Stimulated activated naive B cell treated with anti-CD40 and anti-IgM and Interleukin-4, amounts not matched to agents 10 μg/mL and 1 μg/mL and 100 μg/mL, for 72 hours (primary cell): ENCODE measurements at regions not wholly inside any gene's neighbourhood (a gene's known extent, or its start where the extent isn't known, plus 50 kb on each side); places are given as distances from the start of the nearest gene placed in this dataset.
"Not testable (repeated sequence)": the region's sequence is repeated elsewhere in the genome, so short reads cannot be mapped to it uniquely, and the experiment has no call there.

Experiments
- ATAC-seq, 2 donors: fragments of 150-1000 bp; cut with Tn5 transposase; replicated peaks; 2 replicates each; pipeline ENCODE4 v1.10.0; 2021; ENCODE audit warnings: moderate library complexity in 1 of 2
- DNase-seq: peaks from one replicate; pipeline ENCODE4 v3.0.0; 2021
- H3K27ac Mint-ChIP-seq: one replicate; pipeline ENCODE4 v1.8.0; 2022; ENCODE audit warnings: mild to moderate bottlenecking, mixed read lengths
- H3K27me3 Mint-ChIP-seq, 2 donors: one replicate each; pipeline ENCODE4 v1.8.0; 2022; ENCODE audit warnings: mixed read lengths in 2 of 2
- H3K36me3 Mint-ChIP-seq, 2 donors: one replicate each; pipeline ENCODE4 v1.8.0; 2022; ENCODE audit warnings: mixed read lengths in 2 of 2, mild to moderate bottlenecking in 1 of 2
- H3K4me1 Mint-ChIP-seq, 2 donors: one replicate each; pipeline ENCODE4 v1.8.0; 2022; ENCODE audit warnings: mixed read lengths in 2 of 2, mild to moderate bottlenecking in 1 of 2
- H3K4me3 Mint-ChIP-seq, 2 donors: one replicate each; pipeline ENCODE4 v1.8.0; 2022; ENCODE audit warnings: mild to moderate bottlenecking in 2 of 2, mixed read lengths in 2 of 2, moderate library complexity in 1 of 2
- H3K9me3 Mint-ChIP-seq, 2 donors: one replicate each; pipeline ENCODE4 v1.8.0; 2022; ENCODE audit warnings: mixed read lengths in 2 of 2, mild to moderate bottlenecking in 1 of 2

DNA sequence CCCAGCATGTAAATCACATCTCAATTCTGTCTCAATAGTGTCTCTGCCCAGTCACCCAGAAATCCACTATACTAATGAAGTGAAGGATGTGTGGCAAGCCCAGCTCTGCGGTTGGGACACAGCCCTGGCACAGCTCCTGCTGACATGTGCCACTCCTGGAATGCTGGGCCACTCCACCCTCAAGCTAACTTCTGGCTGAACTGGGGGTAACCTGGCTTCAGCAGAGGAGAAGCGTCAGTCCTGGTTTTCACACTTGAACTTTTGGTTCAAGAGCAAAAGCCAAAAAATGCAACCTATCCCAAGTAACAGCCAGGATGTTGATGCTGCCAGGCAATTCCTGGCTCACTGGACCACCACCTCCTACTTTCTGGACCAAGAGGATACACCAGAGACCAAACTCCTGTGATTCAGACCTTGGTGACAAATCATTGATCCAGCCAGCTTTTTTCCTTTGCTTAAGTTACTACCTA lies 86.4 kb downstream of the ARRDC3 start:
- H3K27me3 Mint-ChIP-seq: no peaks in the 10 kb centered on the region
- no peak for ATAC-seq
- no peak overlapping the region for H3K27ac Mint-ChIP-seq
- no peaks in the 10 kb centered on the region for H3K4me1 Mint-ChIP-seq
- no peak for DNase-seq
- H3K36me3 Mint-ChIP-seq: no peaks in the 10 kb centered on the region
- no peak overlapping the region for H3K4me3 Mint-ChIP-seq
- peaks cover 0 to 2% of the 10 kb centered on the region in 2 donors for H3K9me3 Mint-ChIP-seq

DNA sequence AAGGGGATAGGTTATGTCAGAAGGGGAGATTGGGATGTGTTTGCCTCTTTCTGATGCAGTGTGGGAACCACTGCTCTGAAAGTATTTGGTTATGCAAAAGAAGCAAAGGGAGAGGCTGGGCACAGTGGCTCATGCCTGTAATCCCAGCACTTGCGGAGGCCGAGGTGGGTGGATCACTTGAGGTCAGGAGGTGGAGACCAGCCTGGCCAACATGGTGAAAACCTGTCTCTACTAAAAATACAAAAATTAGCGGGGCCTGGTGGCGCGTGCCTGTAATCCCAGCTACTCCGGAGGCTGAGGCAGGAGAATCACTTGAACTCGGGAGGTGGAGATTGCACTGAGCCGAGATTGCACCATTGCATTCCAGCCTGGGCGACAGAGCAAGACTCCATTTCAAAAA lies 87.0 kb downstream of the ARRDC3 start:
- ATAC-seq, H3K36me3 Mint-ChIP-seq, H3K4me1 Mint-ChIP-seq, H3K27me3 Mint-ChIP-seq, H3K27ac Mint-ChIP-seq, DNase-seq, H3K4me3 Mint-ChIP-seq, H3K9me3 Mint-ChIP-seq: not testable (repeated sequence)

DNA sequence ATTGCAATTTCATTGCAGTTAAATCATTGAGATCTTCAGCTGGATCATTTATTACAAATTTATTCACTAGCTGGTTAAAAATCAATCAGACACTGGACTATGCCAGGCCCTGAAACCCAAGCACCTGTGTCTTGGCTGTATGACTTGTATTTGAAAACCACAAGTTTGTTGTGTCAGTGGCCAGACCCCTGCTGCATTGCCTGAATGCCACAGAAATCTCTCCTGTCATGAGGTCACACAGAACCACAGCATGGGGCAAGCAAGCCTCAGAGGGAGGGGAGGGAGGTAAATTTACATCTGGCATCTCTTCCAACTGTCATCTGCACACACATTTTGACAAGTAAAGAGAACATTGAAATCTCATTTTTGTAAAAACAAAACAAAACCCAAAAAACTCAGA lies 90.0 kb downstream of the ARRDC3 start:
- Mint-ChIP-seq H3K27ac (no peak overlapping the region), H3K4me3 (no peak overlapping the region), H3K4me1 (no peaks in the 10 kb centered on the region), H3K9me3 (peaks cover 0 to 2% of the 10 kb centered on the region in 2 donors), H3K36me3 (no peaks in the 10 kb centered on the region), H3K27me3 (no peaks in the 10 kb centered on the region)
- DNase-seq: no peak
- ATAC-seq: peak in 1 of 2 donors; percentile 25

DNA sequence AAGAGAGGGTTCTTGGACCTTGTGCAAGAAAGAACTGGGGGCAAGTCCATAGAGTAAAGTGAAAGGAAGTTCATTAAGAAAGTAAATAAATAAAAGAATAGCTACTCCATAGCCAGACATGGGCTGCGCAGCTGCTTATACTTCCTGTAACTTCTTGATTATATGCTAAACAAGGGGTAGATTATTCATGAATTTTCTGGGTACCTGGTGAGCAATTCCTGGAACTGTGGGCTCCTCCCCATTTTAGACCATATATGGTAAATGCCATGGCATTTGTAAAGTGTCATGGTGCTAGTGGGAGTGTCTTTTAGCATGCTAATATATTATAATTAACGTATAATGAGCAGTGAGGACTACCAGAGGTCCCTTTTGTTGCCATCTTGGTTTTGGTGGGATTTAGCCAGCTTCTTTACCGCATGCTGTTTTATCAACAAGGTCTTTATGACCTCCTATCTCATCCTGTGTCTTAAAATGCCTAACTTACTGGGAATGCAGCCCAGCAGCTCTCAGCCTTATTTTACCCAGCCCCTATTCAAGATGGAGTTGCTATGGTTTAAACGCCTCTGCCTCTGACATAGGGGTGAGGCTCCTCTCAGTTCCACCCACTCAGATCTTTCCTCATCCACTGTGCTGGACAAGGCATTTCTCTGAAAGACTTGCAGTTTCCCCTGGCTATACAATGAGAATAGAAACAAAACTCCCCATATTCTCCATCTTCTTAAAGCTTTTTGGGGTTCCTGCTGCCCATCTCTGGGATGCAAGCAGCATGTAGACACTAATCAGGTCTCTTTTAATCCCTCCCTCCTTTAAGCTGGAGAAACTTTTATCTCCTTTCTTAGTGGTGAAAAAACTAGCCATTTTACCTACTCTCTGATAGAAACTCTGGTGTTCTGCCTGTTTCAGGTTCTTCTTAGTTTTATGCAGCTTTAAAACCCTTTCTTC lies 91.2 kb downstream of the ARRDC3 start:
- Mint-ChIP-seq H3K4me3 (no peak overlapping the region), H3K27ac (no peak overlapping the region), H3K36me3 (no peaks in the 10 kb centered on the region), H3K4me1 (no peaks in the 10 kb centered on the region), H3K9me3 (peaks cover 0 to 2% of the 10 kb centered on the region in 2 donors), H3K27me3 (no peaks in the 10 kb centered on the region)
- DNase-seq: no peak
- no peak for ATAC-seq

DNA sequence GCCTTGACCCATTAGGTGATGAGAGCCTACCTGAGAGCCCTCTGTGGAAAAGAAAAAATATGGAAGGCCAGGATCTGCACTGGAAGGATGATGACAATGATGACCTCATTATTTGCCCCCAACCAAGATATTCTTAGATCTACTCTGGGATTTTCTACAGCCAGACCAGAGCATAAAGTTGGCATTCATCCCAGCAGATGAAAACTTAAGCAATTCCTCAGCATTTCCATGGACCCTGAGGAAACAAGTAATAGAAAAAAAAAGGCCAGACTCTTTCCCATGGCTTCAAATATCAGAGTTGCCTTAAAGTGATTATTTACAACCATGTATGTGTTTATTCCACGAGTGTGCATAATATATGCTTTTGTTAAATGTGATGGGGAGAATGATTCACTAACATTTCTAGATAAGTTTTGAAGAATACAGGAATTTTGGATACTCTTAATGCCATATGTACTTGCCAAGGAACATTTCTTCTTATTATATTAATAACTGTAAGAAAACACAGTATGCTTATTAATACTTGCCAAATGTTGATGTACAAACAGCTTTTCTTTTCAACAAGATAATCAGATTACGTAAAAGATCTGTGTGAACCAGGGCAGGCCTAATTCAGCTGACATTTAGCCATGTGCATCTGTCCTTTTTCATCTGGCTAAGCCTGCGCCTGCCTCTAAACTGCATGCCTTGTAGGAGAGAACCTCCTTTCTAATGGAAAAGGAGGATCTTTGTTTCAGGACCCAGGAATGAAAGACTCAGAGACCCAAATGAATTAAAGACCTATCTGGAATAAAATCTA lies 94.8 kb downstream of the ARRDC3 start:
- Mint-ChIP-seq H3K4me1 (no peaks in the 10 kb centered on the region), H3K36me3 (peaks cover 0 to 9% of the 10 kb centered on the region in 2 donors), H3K27me3 (no peaks in the 10 kb centered on the region), H3K9me3 (peaks cover 9 to 18% of the 10 kb centered on the region in 2 donors), H3K27ac (no peak overlapping the region), H3K4me3 (no peak overlapping the region)
- DNase-seq (no peak), ATAC-seq (no peak)

DNA sequence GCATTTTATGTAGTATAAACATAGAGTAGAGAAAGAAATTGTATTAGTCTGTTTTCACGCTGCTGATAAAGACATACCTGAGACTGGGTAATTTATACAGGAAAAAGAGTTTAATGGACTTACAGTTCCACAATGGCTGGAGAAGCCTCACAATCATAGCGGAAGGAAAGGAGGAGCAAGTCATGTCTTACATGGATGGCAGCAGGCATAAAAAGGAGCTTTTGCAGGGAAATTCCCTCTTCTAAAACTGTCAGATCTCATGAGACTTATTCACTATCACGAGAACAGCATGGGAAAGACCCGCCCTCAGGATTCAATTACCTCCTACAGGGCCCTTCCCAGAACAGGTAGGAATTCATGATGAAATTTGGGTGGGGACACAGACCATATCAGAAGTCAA lies 98.1 kb downstream of the ARRDC3 start:
- H3K27me3 Mint-ChIP-seq, H3K36me3 Mint-ChIP-seq, DNase-seq, ATAC-seq, H3K4me3 Mint-ChIP-seq, H3K27ac Mint-ChIP-seq: not testable (repeated sequence)
- Mint-ChIP-seq H3K9me3 (peaks cover 7 to 18% of the 10 kb centered on the region in 2 donors), H3K4me1 (peaks cover 5 to 15% of the 10 kb centered on the region in 2 donors)

DNA sequence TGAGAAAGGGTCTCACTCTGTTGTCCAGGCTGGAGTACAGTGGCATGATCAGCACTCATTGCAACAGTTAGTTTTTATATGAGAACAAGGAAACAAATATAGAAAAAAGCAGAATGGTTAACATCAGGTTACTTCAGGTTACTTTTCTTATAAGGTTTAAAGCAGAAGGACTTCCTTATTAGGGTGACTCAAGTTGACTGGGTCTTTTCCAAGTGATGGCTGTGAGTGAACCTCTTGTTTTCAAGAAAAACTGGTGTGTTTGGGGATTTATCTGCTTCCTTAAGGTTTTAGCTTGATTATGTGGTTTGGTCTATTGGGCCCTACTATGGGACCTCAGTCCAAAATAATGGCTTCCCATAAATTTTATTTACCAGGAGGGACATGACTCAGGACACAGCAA lies 99.2 kb downstream of the ARRDC3 start:
- Mint-ChIP-seq H3K27ac (no peak overlapping the region), H3K9me3 (peaks cover 7 to 18% of the 10 kb centered on the region in 2 donors), H3K4me1 (peaks cover 9 to 25% of the 10 kb centered on the region in 2 donors), H3K4me3 (no peak overlapping the region), H3K36me3 (peaks cover 0 to 9% of the 10 kb centered on the region in 2 donors), H3K27me3 (no peaks in the 10 kb centered on the region)
- no peak for DNase-seq
- ATAC-seq: no peak

DNA sequence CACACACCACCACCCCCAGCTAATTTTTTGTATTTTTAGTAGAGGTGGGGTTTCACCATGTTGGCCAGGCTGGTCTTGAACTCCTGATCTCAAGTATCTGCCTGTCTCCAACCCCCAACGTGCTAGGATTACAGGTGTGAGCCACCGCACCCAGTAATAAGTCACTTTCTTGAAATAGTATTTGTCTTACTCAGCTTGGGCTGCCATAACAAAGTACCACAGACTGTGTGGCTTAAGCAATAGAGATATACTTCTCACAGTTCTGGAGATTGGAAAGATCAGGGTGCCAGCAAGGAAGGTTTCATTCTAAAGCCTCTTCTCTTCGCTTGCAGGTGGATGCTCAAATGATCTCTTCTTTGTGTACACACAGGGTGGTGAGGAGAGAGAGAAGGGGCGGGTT lies 99.8 kb downstream of the ARRDC3 start:
- Mint-ChIP-seq H3K36me3 (peaks cover 0 to 9% of the 10 kb centered on the region in 2 donors), H3K9me3 (peaks cover 7 to 18% of the 10 kb centered on the region in 2 donors), H3K4me3 (no peak overlapping the region), H3K27me3 (no peaks in the 10 kb centered on the region), H3K27ac (no peak overlapping the region), H3K4me1 (peaks cover 9 to 25% of the 10 kb centered on the region in 2 donors)
- DNase-seq (no peak), ATAC-seq (no peak)

DNA sequence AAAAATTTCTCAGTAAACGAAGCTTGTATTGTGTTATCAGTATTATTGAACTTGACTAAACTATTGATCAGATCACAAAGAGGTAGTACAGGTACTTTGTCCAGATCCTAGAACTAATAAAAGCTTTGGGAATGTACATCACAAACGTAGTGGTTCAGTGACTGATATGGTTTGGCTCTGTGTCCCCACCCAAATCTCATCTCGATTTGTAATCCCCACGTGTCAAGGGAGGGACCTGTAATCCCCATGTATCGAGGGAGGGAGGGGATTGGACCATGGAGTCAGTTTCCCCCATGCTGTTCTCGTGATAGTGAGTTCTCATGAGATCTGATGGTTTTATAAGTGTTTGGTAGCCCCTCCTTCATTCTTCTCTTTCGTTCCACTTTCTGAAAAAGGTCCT lies 100.9 kb downstream of the ARRDC3 start:
- peaks cover 7 to 18% of the 10 kb centered on the region in 2 donors for H3K9me3 Mint-ChIP-seq
- H3K27me3 Mint-ChIP-seq: no peaks in the 10 kb centered on the region
- DNase-seq: no peak
- no peak for ATAC-seq
- H3K4me1 Mint-ChIP-seq: peaks cover 9 to 25% of the 10 kb centered on the region in 2 donors
- H3K27ac Mint-ChIP-seq: no peak overlapping the region
- H3K4me3 Mint-ChIP-seq: no peak overlapping the region
- H3K36me3 Mint-ChIP-seq: peaks cover 0 to 9% of the 10 kb centered on the region in 2 donors

DNA sequence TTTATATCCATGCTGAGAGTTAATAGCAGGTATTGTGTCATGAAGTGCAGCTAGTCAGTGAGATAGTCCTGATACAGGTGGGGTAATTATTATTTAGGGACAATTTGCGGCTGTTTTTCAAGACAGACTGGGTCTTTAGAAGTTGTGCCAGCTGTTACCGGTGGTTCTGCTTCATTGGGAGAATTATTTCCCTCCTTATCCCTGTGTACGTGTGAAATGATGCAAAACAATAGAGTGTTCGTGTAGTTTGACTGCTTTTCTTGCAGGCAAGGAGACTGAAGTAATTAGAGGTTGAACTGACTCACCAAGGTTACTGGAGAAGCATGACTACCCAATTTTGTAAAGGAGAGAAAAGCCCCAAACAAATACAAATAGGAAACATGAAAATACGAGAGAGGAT lies 101.7 kb downstream of the ARRDC3 start:
- ATAC-seq (no peak), DNase-seq (no peak)
- Mint-ChIP-seq H3K36me3 (peaks cover 0 to 9% of the 10 kb centered on the region in 2 donors), H3K27ac (no peak overlapping the region), H3K27me3 (peaks cover 0 to under 1% of the 10 kb centered on the region in 2 donors), H3K9me3 (peaks cover 7 to 18% of the 10 kb centered on the region in 2 donors), H3K4me3 (no peak overlapping the region), H3K4me1 (peaks cover 9 to 25% of the 10 kb centered on the region in 2 donors)

DNA sequence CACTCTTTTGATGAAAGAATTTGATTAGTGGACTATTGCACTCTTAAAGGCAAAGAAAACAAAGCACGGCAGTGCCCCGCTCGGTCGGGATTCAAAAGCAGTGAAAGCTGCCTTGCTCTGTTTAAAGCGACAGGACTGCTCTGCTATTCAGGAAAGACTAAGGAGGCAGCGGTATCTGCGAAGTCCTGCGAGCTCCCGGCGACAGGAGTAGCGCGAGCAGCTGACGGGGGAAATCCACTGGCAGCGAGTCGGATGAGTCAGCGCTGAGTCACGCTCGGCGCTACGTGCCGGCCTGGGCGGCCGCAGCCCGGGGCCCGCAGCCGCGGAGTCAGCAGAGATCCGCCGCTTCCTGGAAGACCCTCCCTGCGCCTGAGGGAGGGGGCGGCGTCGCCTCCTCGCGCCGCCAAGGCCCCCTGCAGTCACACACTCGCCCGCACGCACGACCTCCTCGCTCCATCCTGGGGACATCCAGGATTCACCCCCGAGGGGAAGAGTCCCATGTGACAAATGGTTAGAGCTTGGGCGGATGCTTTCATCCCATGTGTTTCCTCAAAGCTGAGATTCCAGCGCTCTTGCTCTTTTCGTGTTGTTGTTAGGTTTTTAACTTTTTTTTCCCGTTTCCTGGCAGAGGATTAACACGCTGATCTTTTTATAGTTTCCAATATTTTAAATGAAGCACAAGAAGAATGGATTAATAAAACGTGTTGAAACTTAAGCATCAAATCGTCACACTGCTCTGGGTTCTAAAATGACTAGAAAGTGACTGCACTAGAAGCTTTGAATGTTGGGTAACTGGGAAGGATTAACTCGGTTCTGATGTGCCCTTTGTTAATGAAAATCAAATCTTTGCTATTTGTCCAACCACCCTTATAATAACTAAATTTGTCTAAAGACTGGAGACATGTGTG lies 102.5 kb downstream of the ARRDC3 start:
- peaks cover 9 to 25% of the 10 kb centered on the region in 2 donors for H3K4me1 Mint-ChIP-seq
- H3K36me3 Mint-ChIP-seq: peaks cover 0 to 9% of the 10 kb centered on the region in 2 donors
- peak overlapping the region; percentile 80 to 85 for H3K4me3 Mint-ChIP-seq
- H3K9me3 Mint-ChIP-seq: peaks cover 7 to 13% of the 10 kb centered on the region in 2 donors
- peaks cover 0 to 8% of the 10 kb centered on the region in 2 donors for H3K27me3 Mint-ChIP-seq
- H3K27ac Mint-ChIP-seq: peak overlapping the region; percentile 89
- peak; percentile 76 for DNase-seq
- peak; percentile 89 to 90 for ATAC-seq

DNA sequence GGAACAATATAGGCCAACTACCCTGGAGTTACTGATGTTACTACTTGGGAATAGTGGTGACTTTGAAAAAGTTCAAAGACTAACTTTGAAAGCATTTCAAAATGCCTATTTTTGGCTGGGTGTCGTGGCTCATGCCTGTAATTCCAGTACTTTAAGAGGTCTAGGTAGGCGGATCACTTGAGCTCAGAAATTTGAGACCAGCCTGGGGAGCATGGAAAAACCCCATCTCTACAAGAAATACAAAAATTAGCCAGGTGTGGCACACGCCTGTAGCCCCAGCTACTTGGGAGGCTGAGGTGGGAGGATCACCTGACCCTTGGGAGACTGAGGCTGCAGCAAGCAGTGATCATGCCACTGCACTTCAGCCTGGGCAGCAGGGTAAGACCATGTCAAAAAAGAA lies 105.3 kb downstream of the ARRDC3 start:
- no peaks in the 10 kb centered on the region for H3K9me3 Mint-ChIP-seq
- H3K4me3 Mint-ChIP-seq: no peak overlapping the region

DNA sequence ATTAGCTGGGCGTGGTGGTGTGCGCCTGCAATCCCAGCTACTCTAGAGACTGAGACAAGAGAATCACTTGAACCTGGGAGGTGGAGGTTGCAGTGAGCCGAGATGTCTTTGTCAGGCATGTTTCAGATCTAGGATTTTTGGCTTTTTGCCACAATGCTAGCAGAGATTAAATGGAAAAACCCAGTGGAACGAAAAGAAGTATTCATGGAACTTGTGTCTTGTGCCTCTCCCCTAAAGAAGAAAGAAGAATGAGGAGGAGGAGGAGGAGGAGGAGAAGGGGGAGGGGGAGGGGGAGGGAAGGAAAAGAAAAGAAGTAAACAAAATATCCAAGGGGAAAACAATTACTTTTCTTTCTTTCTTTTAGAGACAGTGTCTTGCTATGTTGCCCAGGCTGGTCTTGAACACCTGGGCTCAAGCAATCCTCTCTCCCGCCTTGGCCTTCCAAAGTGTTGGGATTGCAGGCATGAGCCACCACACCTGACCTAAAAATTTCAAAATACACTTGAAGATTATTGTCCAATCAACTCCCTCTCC lies 106.0 kb downstream of the ARRDC3 start:
- Mint-ChIP-seq H3K9me3 (no peaks in the 10 kb centered on the region), H3K4me3 (no peak overlapping the region), H3K4me1 (peaks cover 13 to 31% of the 10 kb centered on the region in 2 donors), H3K36me3 (peaks cover 0 to 2% of the 10 kb centered on the region in 2 donors), H3K27me3 (peaks cover 0 to 8% of the 10 kb centered on the region in 2 donors), H3K27ac (no peak overlapping the region)
- DNase-seq: no peak
- no peak for ATAC-seq

More for the DNA sequence above, 105.3 kb downstream of the ARRDC3 start:
- peaks cover 12 to 30% of the 10 kb centered on the region in 2 donors for H3K4me1 Mint-ChIP-seq
- H3K36me3 Mint-ChIP-seq: peaks cover 0 to 2% of the 10 kb centered on the region in 2 donors
- ATAC-seq: no peak
- peaks cover 0 to 8% of the 10 kb centered on the region in 2 donors for H3K27me3 Mint-ChIP-seq
- DNase-seq: no peak
- no peak overlapping the region for H3K27ac Mint-ChIP-seq
